ENCODE measurements at regions not wholly inside any gene's neighbourhood (a gene's known extent, or its start where the extent isn't known, plus 50 kb on each side); places are given as distances from the start of the nearest gene placed in this dataset.

DNA sequence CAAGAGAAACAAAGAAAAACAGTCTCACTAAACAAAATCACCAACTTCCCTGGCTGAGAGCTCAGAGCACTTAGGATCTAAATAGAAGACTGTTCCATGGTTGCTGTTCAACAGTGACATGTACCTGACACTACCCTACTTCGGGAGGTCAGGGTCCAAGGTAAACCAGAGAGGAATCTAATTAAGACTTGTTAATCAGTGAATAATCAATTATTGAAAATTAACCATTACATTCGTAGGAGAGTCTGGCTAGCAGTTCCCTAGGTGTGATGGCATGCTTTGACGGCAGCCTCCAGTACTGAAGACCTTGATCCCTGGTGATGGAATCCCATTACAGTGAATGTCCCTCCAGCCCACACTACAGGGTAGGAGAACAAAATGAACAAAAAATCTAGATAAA, 154.0 kb upstream of the AFDN start:
- DNase-seq (ENCODE audit: low read depth): no peak
- TF ChIP-seq, protein P1, sequence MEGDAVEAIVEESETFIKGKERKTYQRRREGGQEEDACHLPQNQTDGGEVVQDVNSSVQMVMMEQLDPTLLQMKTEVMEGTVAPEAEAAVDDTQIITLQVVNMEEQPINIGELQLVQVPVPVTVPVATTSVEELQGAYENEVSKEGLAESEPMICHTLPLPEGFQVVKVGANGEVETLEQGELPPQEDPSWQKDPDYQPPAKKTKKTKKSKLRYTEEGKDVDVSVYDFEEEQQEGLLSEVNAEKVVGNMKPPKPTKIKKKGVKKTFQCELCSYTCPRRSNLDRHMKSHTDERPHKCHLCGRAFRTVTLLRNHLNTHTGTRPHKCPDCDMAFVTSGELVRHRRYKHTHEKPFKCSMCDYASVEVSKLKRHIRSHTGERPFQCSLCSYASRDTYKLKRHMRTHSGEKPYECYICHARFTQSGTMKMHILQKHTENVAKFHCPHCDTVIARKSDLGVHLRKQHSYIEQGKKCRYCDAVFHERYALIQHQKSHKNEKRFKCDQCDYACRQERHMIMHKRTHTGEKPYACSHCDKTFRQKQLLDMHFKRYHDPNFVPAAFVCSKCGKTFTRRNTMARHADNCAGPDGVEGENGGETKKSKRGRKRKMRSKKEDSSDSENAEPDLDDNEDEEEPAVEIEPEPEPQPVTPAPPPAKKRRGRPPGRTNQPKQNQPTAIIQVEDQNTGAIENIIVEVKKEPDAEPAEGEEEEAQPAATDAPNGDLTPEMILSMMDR (conservative IDR thresholded peaks at IDR 0.05; ENCODE audit: control insufficient read depth, insufficient read depth, low read depth, low read length): no peak
- H3K4me3 ChIP-seq (ENCODE audit: control insufficient read depth, low read depth, low read length): no peak overlapping the region

GRCh38 chr6:167673946-167674345, 152.8 kb upstream of the AFDN start:
- DNase-seq (ENCODE audit: low read depth): no peak
- no peak overlapping the region for H3K4me3 ChIP-seq (ENCODE audit: control insufficient read depth, low read depth, low read length)
- TF ChIP-seq, protein P1 (conservative IDR thresholded peaks at IDR 0.05; ENCODE audit: control insufficient read depth, insufficient read depth, low read depth, low read length): no peak

- TF ChIP-seq, protein P1 (conservative IDR thresholded peaks at IDR 0.05; ENCODE audit: control insufficient read depth, insufficient read depth, low read depth, low read length): no peak
- no peak for DNase-seq (ENCODE audit: low read depth)
Measured at GRCh38 chr6:167674486-167674885, 152.2 kb upstream of the AFDN start.

DNA sequence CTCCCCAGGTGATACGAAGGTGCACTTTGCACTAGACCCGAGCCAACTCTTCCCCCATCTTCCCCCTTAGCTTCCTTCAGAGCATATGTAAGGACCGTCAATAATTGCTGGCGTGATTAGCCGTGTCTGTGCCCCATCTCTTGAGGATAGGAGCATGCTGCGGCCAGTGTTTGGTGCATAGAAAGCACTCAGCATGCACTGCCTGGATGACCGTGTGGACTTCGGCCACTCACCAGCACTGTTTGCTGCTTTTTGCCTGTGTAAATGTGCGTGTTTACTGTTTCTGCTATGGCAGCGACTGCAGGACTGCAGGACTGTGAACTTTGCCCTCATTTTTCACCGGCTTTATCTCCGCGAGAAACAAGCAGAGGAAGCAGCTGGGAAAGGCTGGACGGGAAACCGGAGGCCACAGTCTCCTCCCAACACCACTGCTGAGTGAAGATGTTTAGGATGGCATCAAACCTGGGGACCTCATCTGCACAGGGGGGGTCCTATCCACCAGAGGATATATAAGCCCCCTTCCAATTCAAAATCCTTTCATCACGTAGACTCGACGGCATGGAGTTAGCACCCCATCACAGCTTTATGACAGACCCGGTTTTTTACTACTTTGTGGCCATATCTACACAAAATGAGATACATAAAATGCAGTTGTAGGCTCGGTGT, 150.6 kb upstream of the AFDN start:
- no peak for DNase-seq (ENCODE audit: low read depth)
- TF ChIP-seq, protein P1 (conservative IDR thresholded peaks at IDR 0.05; ENCODE audit: control insufficient read depth, insufficient read depth, low read depth, low read length): no peak
- no peak overlapping the region for H3K4me3 ChIP-seq (ENCODE audit: control insufficient read depth, low read depth, low read length)

More at GRCh38 chr6:167674486-167674885, 152.2 kb upstream of the AFDN start:
- H3K4me3 ChIP-seq (ENCODE audit: control insufficient read depth, low read depth, low read length): no peak overlapping the region

DNA sequence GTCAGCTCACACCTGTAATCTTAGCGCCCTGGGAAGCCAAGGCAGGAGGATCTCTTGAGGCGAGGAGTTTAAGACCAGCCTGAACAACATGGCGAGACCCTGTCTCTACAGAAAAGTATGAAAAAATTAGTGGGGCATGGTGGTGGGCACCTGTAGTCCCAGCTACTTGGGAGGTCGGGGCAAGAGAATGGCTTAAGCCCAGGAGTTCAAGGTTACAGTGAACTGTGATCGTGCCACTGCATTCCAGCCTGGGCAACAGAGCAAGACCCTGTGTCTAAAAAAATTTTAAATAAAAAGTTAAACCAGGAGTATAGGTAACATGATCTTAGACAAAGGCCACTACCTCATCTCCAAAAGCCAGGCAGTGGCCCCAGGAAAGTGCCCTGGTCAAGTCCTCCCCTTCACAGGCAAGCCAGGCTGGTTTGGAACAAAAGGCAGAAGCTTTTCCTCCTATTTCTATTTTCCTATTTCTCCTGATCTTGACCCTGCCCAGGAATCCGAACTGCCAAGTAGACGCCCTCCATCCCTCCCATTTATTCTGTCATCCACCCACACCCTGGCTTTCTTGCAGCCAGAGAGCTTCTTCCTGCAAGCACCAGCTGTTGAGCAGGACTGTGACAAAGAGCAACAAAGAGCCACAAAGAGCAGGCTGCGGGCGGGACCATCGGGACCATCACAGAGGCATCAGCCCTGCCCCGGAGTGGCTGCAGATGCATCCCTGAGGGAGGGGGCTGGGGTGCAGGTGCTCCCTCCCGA, 149.9 kb upstream of the AFDN start:
- DNase-seq (ENCODE audit: low read depth): peak; percentile 3
- TF ChIP-seq, protein P1 (conservative IDR thresholded peaks at IDR 0.05; ENCODE audit: control insufficient read depth, insufficient read depth, low read depth, low read length): no peak
- H3K4me3 ChIP-seq (ENCODE audit: control insufficient read depth, low read depth, low read length): no peak overlapping the region

DNA sequence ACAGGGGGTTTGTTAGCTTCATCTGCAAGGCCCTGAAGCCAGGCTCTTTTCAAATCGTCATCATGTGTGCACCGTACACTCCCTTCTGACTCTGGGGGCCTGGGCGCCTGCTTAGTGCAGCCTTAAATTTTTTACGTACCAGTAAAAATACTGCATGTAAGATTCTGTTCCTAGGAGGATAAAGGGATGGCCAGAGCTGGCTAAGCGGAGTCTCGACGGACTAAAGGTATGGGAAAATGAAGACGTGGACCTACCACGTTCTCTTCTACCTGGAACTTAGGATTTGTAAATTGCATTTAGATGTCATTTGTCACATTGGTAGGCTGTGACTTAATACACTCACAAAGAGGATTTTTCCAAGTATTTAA, 149.3 kb upstream of the AFDN start:
- no peak for DNase-seq (ENCODE audit: low read depth)
- no peak overlapping the region for H3K4me3 ChIP-seq (ENCODE audit: control insufficient read depth, low read depth, low read length)
- TF ChIP-seq, protein P1 (conservative IDR thresholded peaks at IDR 0.05; ENCODE audit: control insufficient read depth, insufficient read depth, low read depth, low read length): no peak

All from fibroblast of mammary gland (primary cell).